Thoracic aorta (tissue), 2 donors: ENCODE measurements at regions not wholly inside any gene's neighbourhood (a gene's known extent, or its start where the extent isn't known, plus 50 kb on each side); places are given as distances from the start of the nearest gene placed in this dataset.

Experiments used
- ATAC-seq: fragments of 150-250 bp; one replicate; pipeline ENCODE4 v1.8.0; 2017; ENCODE audit warnings: low read depth; ENCODE audit not compliant: insufficient number of reproducible peaks, low FRiP score
- DNase-seq: peaks from one replicate; pipeline ENCODE4 v3.0.0-alpha.2; 2020; ENCODE audit warnings: low spot score
- H3K27ac ChIP-seq, 2 donors: fragments of 200-600 bp; sonication (generic); 1 replicate in 1 of 2; 2 replicates in 1 of 2; pipeline ENCODE4 v1.5.1; 2016; ENCODE audit warnings: mild to moderate bottlenecking in 2 of 2, moderate library complexity in 2 of 2
- H3K27me3 ChIP-seq: fragments of 200-600 bp; sonication (generic); replicated peaks from 2 replicates; pipeline ENCODE4 v1.6.0; 2016; ENCODE audit warnings: mild to moderate bottlenecking; ENCODE audit not compliant: insufficient read depth
- H3K36me3 ChIP-seq: fragments of 200-600 bp; sonication (generic); one replicate; pipeline ENCODE4 v1.5.1; 2016
- H3K4me1 ChIP-seq, 2 donors: fragments of 200-600 bp; sonication (generic); 1 replicate in 1 of 2; 2 replicates in 1 of 2; pipeline versions ENCODE4 v1.5.1 to v1.6.0; 2016; ENCODE audit warnings: low read depth in 2 of 2, mild to moderate bottlenecking in 1 of 2; ENCODE audit not compliant: control insufficient read depth in 1 of 2
- H3K4me3 ChIP-seq: fragments of 200-600 bp; sonication (generic); 2 replicates; pipeline ENCODE4 v1.5.1; 2016; ENCODE audit warnings: mild to moderate bottlenecking
- H3K9me3 ChIP-seq: fragments of 200-600 bp; sonication (generic); 2 replicates; pipeline ENCODE4 v1.5.1; 2016
- CTCF ChIP-seq: fragments of 200-600 bp; sonication (generic); IDR thresholded peaks from one replicate; pipeline ENCODE4 v1.5.1; 2019; ENCODE audit warnings: antibody characterized with exemption

GRCh38 chr9:121573717-121574485 is 74.3 kb upstream of the GGTA1 start:
- no peaks in the 10 kb centered on the region for H3K27me3 ChIP-seq

GRCh38 chr9:121574774-121575519 is 75.3 kb upstream of the GGTA1 start:
- no peak for DNase-seq
- no peak for TF ChIP-seq CTCF
- ATAC-seq, result no peak

More at GRCh38 chr9:121573717-121574485, 74.3 kb upstream of the GGTA1 start:
- no peak for TF ChIP-seq CTCF
- Histone ChIP-seq H3K4me1 (peaks cover 6 to 36% of the 10 kb centered on the region in 2 donors), H3K9me3 (no peaks in the 10 kb centered on the region), H3K4me3 (no peak overlapping the region), H3K27ac (no peak overlapping the region), H3K36me3 (no peaks in the 10 kb centered on the region)
- DNase-seq (no peak), ATAC-seq (no peak)

GRCh38 chr9:121576281-121577075 is 75.0 kb upstream of the DAB2IP start:
- Histone ChIP-seq H3K27me3 (no peaks in the 10 kb centered on the region), H3K27ac (no peak overlapping the region), H3K9me3 (no peaks in the 10 kb centered on the region), H3K4me3 (no peak overlapping the region), H3K36me3 (no peaks in the 10 kb centered on the region), H3K4me1 (peaks cover 0 to 11% of the 10 kb centered on the region in 2 donors)
- DNase-seq (no peak), ATAC-seq (no peak)
- no peak for TF ChIP-seq CTCF

More at GRCh38 chr9:121574774-121575519, 75.3 kb upstream of the GGTA1 start:
- no peaks in the 10 kb centered on the region for H3K9me3 ChIP-seq
- H3K4me1 ChIP-seq, result peaks cover 0 to 26% of the 10 kb centered on the region in 2 donors
- no peaks in the 10 kb centered on the region for H3K27me3 ChIP-seq
- H3K36me3 ChIP-seq, result no peaks in the 10 kb centered on the region
- H3K4me3 ChIP-seq, result no peak overlapping the region
- no peak overlapping the region for H3K27ac ChIP-seq

- TF ChIP-seq CTCF, result no peak
- Histone ChIP-seq H3K27ac (no peak overlapping the region), H3K4me1 (peaks cover 0 to 4% of the 10 kb centered on the region in 2 donors), H3K27me3 (no peaks in the 10 kb centered on the region), H3K9me3 (no peaks in the 10 kb centered on the region), H3K36me3 (no peaks in the 10 kb centered on the region), H3K4me3 (no peak overlapping the region)
- no peak for ATAC-seq
- DNase-seq, result no peak
Measured at GRCh38 chr9:121577166-121577565, 74.3 kb upstream of the DAB2IP start.

GRCh38 chr9:121577572-121577971 is 73.9 kb upstream of the DAB2IP start:
- no peak overlapping the region for H3K27ac ChIP-seq
- TF ChIP-seq CTCF, result no peak
- no peaks in the 10 kb centered on the region for H3K4me1 ChIP-seq
- no peaks in the 10 kb centered on the region for H3K9me3 ChIP-seq
- ATAC-seq (no peak), DNase-seq (no peak)
- H3K27me3 ChIP-seq, result no peaks in the 10 kb centered on the region
- no peaks in the 10 kb centered on the region for H3K36me3 ChIP-seq
- H3K4me3 ChIP-seq, result no peak overlapping the region
